Heart right ventricle (tissue), 16 donors: ENCODE measurements at regions not wholly inside any gene's neighbourhood (a gene's known extent, or its start where the extent isn't known, plus 50 kb on each side); places are given as distances from the start of the nearest gene placed in this dataset.

Source experiments
- ATAC-seq, 8 donors: fragments of 200-7000 bp; cut with Tn5 transposase; one replicate each; pipeline ENCODE4 v1.9.1; 2020; ENCODE audit warnings: mild to moderate bottlenecking in 8 of 8, moderate library complexity in 8 of 8, moderate number of reproducible peaks in 1 of 8
- DNase-seq, 2 donors: peaks; one replicate each; pipeline ENCODE4 v3.0.0-alpha.2; 2020
- H3K27ac ChIP-seq, 10 donors: fragments of 200-600 bp; sonication (generic) in 2 of 10; one replicate each; pipeline versions ENCODE4 v1.5.0 to v1.8.0; 2020 to 2022; ENCODE audit warnings: mild to moderate bottlenecking in 3 of 10
- H3K27me3 ChIP-seq, 7 donors: fragments of 200-600 bp; one replicate each; pipeline ENCODE4 v1.8.0; 2021 to 2022; ENCODE audit warnings: mild to moderate bottlenecking in 2 of 7
- H3K36me3 ChIP-seq, 9 donors: fragments of 200-600 bp; sonication (generic) in 1 of 9; one replicate each; pipeline versions ENCODE4 v1.5.0 to v1.8.0; 2020 to 2022; ENCODE audit warnings: mild to moderate bottlenecking in 2 of 9
- H3K4me1 ChIP-seq, 9 donors: fragments of 200-600 bp; sonication (generic) in 1 of 9; one replicate each; pipeline versions ENCODE4 v1.5.0 to v1.8.0; 2020 to 2022; ENCODE audit warnings: mild to moderate bottlenecking in 4 of 9
- H3K4me3 ChIP-seq, 10 donors: fragments of 200-600 bp; sonication (generic) in 2 of 10; one replicate each; pipeline versions ENCODE4 v1.5.0 to v1.8.0; 2020 to 2022; ENCODE audit warnings: mild to moderate bottlenecking in 7 of 10, moderate library complexity in 2 of 10
- H3K9me3 ChIP-seq, 11 donors: fragments of 200-600 bp in 10 of 11; sonication (generic) in 2 of 11; one replicate each; pipeline versions ENCODE4 v1.5.0 to v1.8.0; 2013 to 2022; ENCODE audit warnings: mild to moderate bottlenecking in 2 of 11, control low read depth in 1 of 11, moderate library complexity in 1 of 11
- WGBS, 2 donors: extraction: QIAGEN DNeasy Blood & Tissue Kit; methylation state at CpG; one replicate each; pipeline ENCODE4 v1.1.7; 2013; ENCODE audit warnings: inconsistent platforms in 1 of 2; 5-methylcytosine and 5-hydroxymethylcytosine counted together
- intact Hi-C, 10 donors: fragments of 100-400 bp; cut with DNase I; formaldehyde crosslinking; loops; one replicate each; pipeline versions ENCODE4 v1.11.1 to v1.14.2; 2022
- TF ChIP-seq, protein P1 (sequence below), 9 donors: fragments of 200-600 bp; sonication (generic) in 2 of 9; IDR thresholded peaks; one replicate each; pipeline versions ENCODE4 v1.5.0 to v1.8.0; 2021 to 2022; ENCODE audit warnings: antibody characterized with exemption in 9 of 9, mild to moderate bottlenecking in 5 of 9, moderate library complexity in 1 of 9
- donor health status: Arrhythmogenic right ventricular cardiomyopathy.
- donor health status: ischemic (EF 13 %, LVEDD 7.1; RV severe dilation, severe dysfunction).
- donor health status: healthy with polysubstance abuse.
- donor health status: DM: no; HTN: yes; CAD: no.
- donor health status: DM: no; HTN: no; CAD: no.
- donor health status: ischemic (EF 25% LVEDD 6.9; RV normal size, moderate dysfunction).
- donor health status: ischemic (EF 25% LVEDD 5.7; RV mildly dilated, moderate dysfunction).
- donor health status: healthy.
- donor health status: DM: yes; HTN: yes; CAD: no.
- donor health status: Ischemic cardiomyopathy.
- donor health status: ischemic (EF 35%, LVEDD 5.7; RV mildly dilated, moderate dysfunction).
- donor health status: nonischemic (EF 11% LVEDD 7.7; RV severe dilation, severe dysfunction).
- donor health status: DM: yes; HTN: yes; CAD: no.
- donor health status: PGD.
- donor health status: ischemic (EF 29% LVEDD 5.4; RV normal size, mild dysfunction).
- donor health status: nonischemic (EF 23%, LVEDD 6.1; RV moderate dilation, normal function).

DNA sequence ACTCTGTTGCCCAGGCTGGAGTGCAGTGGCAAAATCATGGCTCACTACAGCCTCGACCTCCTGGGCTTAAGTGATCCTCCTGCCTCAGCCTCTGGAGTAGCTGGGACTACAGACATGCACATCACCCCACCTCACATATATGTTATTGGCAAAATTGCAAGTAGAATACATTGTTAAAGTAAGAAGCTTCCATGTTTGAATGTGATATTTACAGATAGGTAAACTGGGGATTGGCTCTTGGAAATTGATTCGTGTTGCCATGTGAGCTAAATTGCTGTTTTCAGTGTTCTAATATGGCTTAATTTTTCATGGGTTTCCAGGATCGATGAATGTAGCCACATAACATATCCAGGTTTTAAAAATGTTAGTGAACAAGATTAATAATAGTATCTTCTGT is 149.0 kb upstream of the ZNF217 start:
- 95 to 98% methylated on average over 3 of the region's 3 CpGs for WGBS, 2 donors
- Histone ChIP-seq H3K4me1 (peaks cover 0 to 39% (median 24%) of the 10 kb centered on the region in 9 donors), H3K27me3 (no peaks in the 10 kb centered on the region), H3K9me3 (no peaks in the 10 kb centered on the region), H3K36me3 (no peaks in the 10 kb centered on the region), H3K27ac (no peak overlapping the region), H3K4me3 (no peak overlapping the region)
- DNase-seq (no peak), ATAC-seq (no peak)
- intact Hi-C loops = loop anchor here in 1 of 10 donors (10.0 kb wide), 1 partner anchor 172 kb away; no protein-coding TSS in a partner anchor
- TF ChIP-seq, protein P1, sequence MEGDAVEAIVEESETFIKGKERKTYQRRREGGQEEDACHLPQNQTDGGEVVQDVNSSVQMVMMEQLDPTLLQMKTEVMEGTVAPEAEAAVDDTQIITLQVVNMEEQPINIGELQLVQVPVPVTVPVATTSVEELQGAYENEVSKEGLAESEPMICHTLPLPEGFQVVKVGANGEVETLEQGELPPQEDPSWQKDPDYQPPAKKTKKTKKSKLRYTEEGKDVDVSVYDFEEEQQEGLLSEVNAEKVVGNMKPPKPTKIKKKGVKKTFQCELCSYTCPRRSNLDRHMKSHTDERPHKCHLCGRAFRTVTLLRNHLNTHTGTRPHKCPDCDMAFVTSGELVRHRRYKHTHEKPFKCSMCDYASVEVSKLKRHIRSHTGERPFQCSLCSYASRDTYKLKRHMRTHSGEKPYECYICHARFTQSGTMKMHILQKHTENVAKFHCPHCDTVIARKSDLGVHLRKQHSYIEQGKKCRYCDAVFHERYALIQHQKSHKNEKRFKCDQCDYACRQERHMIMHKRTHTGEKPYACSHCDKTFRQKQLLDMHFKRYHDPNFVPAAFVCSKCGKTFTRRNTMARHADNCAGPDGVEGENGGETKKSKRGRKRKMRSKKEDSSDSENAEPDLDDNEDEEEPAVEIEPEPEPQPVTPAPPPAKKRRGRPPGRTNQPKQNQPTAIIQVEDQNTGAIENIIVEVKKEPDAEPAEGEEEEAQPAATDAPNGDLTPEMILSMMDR (IDR thresholded peaks at IDR 0.05) = no peak

- H3K27me3 ChIP-seq = no peaks in the 10 kb centered on the region
- H3K4me1 ChIP-seq = peaks cover 6 to 49% (median 34%) of the 10 kb centered on the region in 9 donors
- H3K27ac ChIP-seq = no peak overlapping the region
- no peak for DNase-seq
- ATAC-seq = no peak
- WGBS, 2 donors = 99% methylated on average over 3 of the region's 3 CpGs
- no peaks in the 10 kb centered on the region for H3K36me3 ChIP-seq
- no peak overlapping the region for H3K4me3 ChIP-seq
- intact Hi-C loops = loop anchor here in 1 of 10 donors (10.0 kb wide), 1 partner anchor 173 kb away; no protein-coding TSS in a partner anchor
- no peaks in the 10 kb centered on the region for H3K9me3 ChIP-seq
- TF ChIP-seq, protein P1 (IDR thresholded peaks at IDR 0.05) = no peak
These were observed 148.0 kb upstream of the ZNF217 start for GRCh38 chr20:53741726-53742028.

GRCh38 chr20:53739799-53740785 is 146.5 kb upstream of the ZNF217 start:
- 46 to 51% methylated on average over 16 of the region's 16 CpGs for WGBS, 2 donors
- intact Hi-C loops = loop anchor here in 4 of 10 donors (5.0 to 10.0 kb wide), 7 partner anchors 87 to 175 kb away; no protein-coding TSS in a partner anchor
- TF ChIP-seq, protein P1 (IDR thresholded peaks at IDR 0.05) = no peak
- H3K27me3 ChIP-seq = no peaks in the 10 kb centered on the region
- H3K36me3 ChIP-seq = no peaks in the 10 kb centered on the region
- H3K27ac ChIP-seq = peak overlapping the region in 8 of 10 donors; percentile 26 to 86 (median 79)
- no peaks in the 10 kb centered on the region for H3K9me3 ChIP-seq
- ATAC-seq (no peak), DNase-seq (no peak)
- H3K4me3 ChIP-seq = peak overlapping the region in 7 of 10 donors; percentile 1 to 31 (median 16)
- H3K4me1 ChIP-seq = peaks cover 6 to 65% (median 47%) of the 10 kb centered on the region in 9 donors

- Histone ChIP-seq H3K9me3 (no peaks in the 10 kb centered on the region), H3K4me3 (peak overlapping the region in 6 of 10 donors; percentile 3 to 43 (median 24)), H3K4me1 (peaks cover 6 to 69% (median 47%) of the 10 kb centered on the region in 9 donors), H3K27ac (peak overlapping the region; percentile 53 to 86 (median 79)), H3K27me3 (no peaks in the 10 kb centered on the region), H3K36me3 (no peaks in the 10 kb centered on the region)
- no peak for DNase-seq
- WGBS, 2 donors = 45 to 53% methylated on average over 11 of the region's 11 CpGs
- ATAC-seq = no peak
- intact Hi-C loops = loop anchor here in 4 of 10 donors (5.0 to 10.0 kb wide), 6 partner anchors 88 to 164 kb away; no protein-coding TSS in a partner anchor
- TF ChIP-seq, protein P1 (IDR thresholded peaks at IDR 0.05) = no peak
These were observed 145.5 kb upstream of the ZNF217 start for GRCh38 chr20:53738945-53739798.
